H7 (cell line): ENCODE measurements at regions not wholly inside any gene's neighbourhood (a gene's known extent, or its start where the extent isn't known, plus 50 kb on each side); places are given as distances from the start of the nearest gene placed in this dataset.
"Not testable (repeated sequence)": the region's sequence is repeated elsewhere in the genome, so short reads cannot be mapped to it uniquely, and the experiment has no call there.

Experiments used
- DNase-seq: peaks from one replicate; pipeline ENCODE4 v3.0.0; 2012
- H3K27me3 ChIP-seq: 2 replicates; pipeline ENCODE4 v1.6.0; 2011; ENCODE audit warnings: mild to moderate bottlenecking, low read length; ENCODE audit not compliant: control insufficient read depth, insufficient read depth
- H3K36me3 ChIP-seq: replicated peaks from 2 replicates; pipeline ENCODE4 v1.5.1; 2011; ENCODE audit warnings: low read length; ENCODE audit not compliant: control insufficient read depth, insufficient read depth
- H3K4me3 ChIP-seq: 2 replicates; pipeline ENCODE4 v1.5.1; 2011; ENCODE audit warnings: low read depth, mild to moderate bottlenecking, control low read depth, low read length, moderate library complexity; ENCODE audit not compliant: insufficient read depth

DNA sequence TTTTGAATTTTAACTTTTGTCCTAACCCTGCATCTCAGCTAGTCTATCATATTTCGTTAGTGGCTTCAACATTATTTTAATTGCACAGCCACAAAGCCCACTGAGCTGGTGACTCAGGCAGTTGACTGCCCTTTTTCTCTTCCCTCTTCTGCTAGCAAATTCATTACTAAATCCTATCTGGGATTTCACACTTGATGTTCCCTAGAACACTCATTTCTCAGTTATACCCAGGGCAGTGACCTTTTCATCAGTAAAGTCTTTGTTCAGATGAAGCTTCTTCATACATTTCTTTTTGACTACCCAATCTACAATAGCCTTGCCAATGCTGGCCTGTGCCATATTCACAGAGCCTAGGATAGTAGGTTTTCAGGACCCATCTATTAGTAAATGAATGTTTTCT is 107.0 kb downstream of the ATXN7L3B start:
- Histone ChIP-seq H3K27me3 (no peaks in the 10 kb centered on the region), H3K36me3 (no peaks in the 10 kb centered on the region), H3K4me3 (no peak overlapping the region)
- no peak for DNase-seq

DNA sequence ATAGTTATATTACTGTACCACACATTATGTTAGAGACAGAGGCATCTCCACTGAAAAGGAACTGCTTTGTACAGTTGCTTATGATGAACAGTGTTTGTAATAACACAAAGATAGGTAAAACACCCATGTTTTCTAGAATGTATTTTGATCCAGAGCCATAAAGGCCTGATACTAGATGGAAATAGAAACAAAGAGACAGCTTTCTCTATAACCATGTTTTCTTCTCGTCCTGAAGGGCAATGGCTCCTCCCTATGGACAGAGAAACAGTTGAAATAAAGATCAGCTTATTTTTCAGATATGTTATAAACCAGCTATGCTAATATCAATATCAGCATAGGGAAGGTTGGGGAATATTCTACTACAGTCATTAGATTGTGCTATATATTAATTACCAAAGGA is 109.2 kb downstream of the ATXN7L3B start:
- DNase-seq: no peak
- Histone ChIP-seq H3K27me3 (no peaks in the 10 kb centered on the region), H3K4me3 (no peak overlapping the region), H3K36me3 (no peaks in the 10 kb centered on the region)

DNA sequence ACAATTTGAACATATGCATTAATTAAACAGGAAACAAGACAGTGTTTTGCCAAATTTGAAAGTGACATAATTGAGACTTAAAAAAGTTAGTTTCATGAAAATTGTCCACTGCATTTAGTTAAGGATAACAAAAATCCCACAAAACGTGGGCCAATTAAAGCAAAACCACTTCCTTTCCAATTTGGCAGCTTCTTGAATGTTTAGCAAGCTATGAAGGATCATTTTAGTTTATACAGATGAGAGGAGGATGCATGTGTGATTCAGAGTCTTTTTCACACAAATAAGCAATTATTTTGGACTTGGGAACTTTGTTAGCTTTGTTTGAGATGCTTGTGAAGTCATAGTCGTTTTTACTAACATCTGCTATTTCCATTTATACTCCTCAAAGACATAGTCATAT is 109.6 kb downstream of the ATXN7L3B start:
- no peak overlapping the region for H3K4me3 ChIP-seq
- DNase-seq: no peak
- H3K36me3 ChIP-seq: no peaks in the 10 kb centered on the region
- no peaks in the 10 kb centered on the region for H3K27me3 ChIP-seq

DNA sequence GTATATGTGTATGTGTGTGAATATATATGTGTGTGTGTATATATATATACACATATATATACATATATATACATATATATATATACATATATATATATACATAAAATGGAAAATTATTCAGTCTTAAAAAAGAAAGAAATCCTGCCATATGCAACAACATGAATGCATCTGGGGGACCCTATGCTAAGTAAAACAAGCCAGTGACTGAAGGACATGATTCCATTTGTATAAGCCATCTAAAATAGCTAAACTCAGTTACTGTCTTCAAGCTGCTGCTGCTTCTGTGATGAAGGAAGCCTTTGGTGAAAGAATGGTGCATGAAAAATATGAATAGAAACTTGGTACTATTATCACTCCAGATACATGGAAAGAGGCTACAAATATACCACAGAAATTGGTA is 118.6 kb downstream of the ATXN7L3B start:
- no peak overlapping the region for H3K4me3 ChIP-seq
- no peak for DNase-seq
- no peaks in the 10 kb centered on the region for H3K36me3 ChIP-seq
- no peaks in the 10 kb centered on the region for H3K27me3 ChIP-seq

DNA sequence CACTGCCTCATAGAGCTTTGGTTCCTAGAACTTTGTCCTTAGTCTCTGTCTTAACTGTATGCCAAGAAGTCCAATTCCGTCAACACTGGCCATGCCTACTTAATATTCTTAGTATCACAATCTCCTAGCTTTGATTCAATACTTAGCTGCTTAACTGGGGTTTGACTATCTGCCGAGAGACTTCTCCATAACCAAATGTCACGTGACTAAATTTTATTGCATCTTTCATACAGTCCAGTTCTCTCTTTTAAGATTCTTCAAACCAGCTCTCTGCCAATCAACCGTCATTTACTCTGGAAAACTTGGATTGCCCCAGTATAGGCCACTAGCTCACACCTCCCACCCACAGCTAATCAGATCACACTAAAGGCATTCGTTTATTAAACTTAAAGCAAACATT is 122.8 kb downstream of the ATXN7L3B start:
- H3K27me3 ChIP-seq: no peaks in the 10 kb centered on the region
- H3K36me3 ChIP-seq: no peaks in the 10 kb centered on the region
- DNase-seq: no peak
- H3K4me3 ChIP-seq: no peak overlapping the region

DNA sequence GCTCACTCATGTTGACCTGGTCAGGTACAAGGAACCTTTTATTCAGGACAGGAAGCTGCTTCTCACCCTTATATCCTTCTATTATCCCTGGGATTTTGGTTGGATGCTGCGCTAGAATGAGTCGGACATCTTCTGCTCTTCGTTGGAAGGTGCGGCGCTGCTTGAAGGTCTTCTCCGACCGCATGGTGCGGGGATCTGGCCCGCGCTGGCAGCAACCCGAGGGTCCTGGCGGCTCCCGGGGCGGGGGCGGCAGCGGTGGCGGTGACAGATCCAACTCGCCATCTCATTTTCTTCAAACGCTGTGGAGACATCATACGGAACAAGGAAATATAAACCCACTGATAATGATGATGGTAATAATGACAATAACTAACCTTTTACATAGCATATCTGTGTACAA is 126.3 kb downstream of the ATXN7L3B start:
- Histone ChIP-seq H3K4me3 (no peak overlapping the region), H3K36me3 (no peaks in the 10 kb centered on the region), H3K27me3 (no peaks in the 10 kb centered on the region)
- DNase-seq: no peak

DNA sequence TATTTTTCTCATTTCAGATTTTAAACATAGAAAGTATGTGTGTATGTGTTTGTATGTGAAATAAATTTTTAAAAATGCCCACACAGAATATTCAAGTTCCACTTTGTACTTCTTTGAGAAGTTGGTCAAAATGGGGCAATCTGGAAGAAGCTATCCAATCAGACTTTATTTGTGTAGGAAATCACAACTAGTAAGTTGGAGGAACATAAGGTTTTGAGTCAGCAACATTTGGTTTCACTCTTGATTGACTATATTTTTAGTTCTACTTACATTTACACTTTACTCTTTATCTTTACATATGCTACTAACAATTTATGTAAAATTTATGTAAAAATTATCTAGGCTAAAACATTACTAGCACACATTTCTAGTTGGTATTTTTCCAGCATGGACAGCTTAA is 128.1 kb downstream of the ATXN7L3B start:
- H3K4me3 ChIP-seq: no peak overlapping the region
- H3K36me3 ChIP-seq: no peaks in the 10 kb centered on the region
- no peak for DNase-seq
- H3K27me3 ChIP-seq: no peaks in the 10 kb centered on the region

DNA sequence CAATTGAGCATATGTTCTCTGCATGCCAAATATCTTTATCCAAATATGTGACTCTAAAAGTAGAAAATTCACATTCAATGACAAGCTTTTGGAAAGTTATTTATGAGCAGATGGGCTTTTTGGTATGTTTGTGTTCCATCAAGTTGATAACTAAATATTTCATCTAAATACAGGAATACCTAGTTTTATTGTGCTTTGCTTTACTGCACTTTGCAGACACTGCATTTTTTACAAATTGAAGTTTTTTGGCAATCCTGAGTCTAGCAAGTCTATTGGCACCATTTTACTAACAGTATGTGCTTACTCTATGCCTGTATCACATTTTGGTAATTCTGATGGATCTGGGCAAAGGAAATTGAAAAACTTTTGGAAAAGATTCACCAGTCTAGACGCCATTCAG is 133.8 kb downstream of the ATXN7L3B start:
- DNase-seq: no peak
- H3K36me3 ChIP-seq: no peaks in the 10 kb centered on the region
- no peaks in the 10 kb centered on the region for H3K27me3 ChIP-seq
- H3K4me3 ChIP-seq: no peak overlapping the region

DNA sequence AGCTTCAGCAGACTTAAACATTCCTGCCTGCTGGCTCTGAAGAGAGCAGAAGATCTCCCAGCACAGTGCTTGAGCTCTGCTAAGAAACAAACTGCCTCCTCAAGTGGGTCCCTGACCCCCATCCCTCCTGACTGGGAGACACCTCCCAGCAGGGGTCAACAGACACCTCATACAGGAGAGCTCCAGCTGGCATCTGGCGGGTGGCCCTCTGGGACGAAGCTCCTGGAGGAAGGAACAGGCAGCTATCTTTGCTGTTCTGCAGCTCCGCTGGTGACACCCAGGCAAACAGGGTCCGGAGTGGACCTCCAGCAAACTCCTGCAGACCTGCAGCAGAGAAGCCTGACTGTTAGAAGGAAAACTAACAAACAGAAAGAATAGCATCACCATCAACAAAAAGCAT is 139.3 kb downstream of the ATXN7L3B start:
- H3K27me3 ChIP-seq, DNase-seq, H3K36me3 ChIP-seq, H3K4me3 ChIP-seq: not testable (repeated sequence)

DNA sequence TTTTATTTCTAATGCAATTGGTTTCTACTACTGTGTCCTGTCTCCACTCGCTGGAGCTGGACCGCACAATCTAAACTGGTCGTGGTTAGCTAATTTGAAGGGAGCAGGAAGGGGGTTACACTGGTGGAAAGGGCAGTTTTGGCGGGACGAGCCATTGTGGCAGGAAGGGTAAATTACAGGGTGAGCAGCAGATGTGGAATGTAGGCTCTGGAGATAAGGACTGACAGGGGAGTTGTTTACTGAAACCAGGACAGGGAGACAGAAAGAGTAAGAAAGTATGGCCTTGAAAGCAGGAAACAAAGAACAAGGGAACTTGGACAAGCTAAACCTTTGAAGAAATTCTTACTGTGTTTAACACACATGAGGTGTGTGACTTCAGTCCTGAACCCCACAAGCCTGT is 147.8 kb downstream of the ATXN7L3B start:
- Histone ChIP-seq H3K36me3 (no peaks in the 10 kb centered on the region), H3K27me3 (no peaks in the 10 kb centered on the region), H3K4me3 (no peak overlapping the region)
- no peak for DNase-seq

DNA sequence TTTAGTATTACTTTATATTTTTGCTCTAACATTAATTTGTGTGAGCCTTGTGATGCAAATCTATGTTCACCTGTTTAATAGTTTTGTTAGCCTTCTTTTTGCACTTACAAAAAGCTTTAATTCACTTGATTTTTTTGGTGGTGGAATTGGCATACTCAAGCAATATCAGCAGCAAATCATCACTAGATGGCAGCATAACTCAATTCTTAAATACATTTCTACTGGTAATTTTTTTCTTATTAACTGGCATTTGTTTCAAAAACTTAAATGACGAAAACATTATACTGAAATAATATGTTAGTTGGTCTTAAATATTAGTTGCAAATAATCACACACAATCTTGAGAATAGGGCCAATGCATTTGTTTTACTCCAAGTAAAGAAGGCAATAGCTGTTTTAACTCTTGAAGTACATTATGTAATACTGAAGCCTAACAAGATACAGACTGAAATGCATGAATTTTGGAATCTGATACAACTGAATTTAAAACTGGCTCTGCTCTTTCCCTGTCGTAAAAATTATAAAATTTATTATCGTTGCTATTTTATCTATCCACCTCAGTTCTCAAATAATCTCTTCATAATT is 151.5 kb downstream of the ATXN7L3B start:
- Histone ChIP-seq H3K4me3 (no peak overlapping the region), H3K36me3 (no peaks in the 10 kb centered on the region), H3K27me3 (no peaks in the 10 kb centered on the region)
- DNase-seq: peak; percentile 2

DNA sequence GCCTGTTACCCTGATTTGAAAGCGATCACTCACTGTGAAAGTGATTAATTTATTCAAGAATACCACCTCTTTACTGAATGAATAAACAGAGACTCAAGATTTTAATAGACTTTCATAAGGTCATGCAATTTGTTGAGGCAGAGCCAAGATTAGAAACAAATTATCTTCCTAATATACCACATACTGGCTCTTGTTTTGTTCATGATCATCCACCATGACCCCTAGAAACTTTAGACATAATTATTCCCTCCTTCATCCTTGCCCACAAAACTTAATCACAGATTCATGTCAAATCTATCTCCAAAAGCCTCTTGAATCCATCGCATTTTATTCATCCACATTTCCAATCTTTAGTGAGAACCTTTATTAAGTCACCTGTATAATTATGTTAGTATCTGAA is 152.3 kb downstream of the ATXN7L3B start:
- Histone ChIP-seq H3K4me3 (no peak overlapping the region), H3K27me3 (no peaks in the 10 kb centered on the region), H3K36me3 (no peaks in the 10 kb centered on the region)
- no peak for DNase-seq

DNA sequence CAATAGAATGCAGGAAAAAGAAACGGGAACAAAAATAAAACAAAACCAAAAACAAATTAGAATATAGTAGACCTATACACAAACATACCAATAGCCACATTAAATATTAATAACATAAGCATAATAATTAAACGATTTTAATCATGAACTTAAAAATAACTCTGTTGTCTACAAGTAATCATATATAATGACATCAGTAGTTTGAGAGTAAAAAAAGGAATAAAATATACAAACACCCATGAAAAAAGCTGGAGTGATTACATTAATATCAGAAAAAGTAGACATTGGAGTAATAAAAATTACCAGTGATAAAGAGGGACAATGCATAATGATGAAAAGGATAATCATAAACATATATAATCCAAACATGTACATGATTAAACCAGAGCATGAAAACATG is 181.8 kb downstream of the ATXN7L3B start:
- no peaks in the 10 kb centered on the region for H3K27me3 ChIP-seq
- no peaks in the 10 kb centered on the region for H3K36me3 ChIP-seq
- DNase-seq: no peak
- H3K4me3 ChIP-seq: no peak overlapping the region

DNA sequence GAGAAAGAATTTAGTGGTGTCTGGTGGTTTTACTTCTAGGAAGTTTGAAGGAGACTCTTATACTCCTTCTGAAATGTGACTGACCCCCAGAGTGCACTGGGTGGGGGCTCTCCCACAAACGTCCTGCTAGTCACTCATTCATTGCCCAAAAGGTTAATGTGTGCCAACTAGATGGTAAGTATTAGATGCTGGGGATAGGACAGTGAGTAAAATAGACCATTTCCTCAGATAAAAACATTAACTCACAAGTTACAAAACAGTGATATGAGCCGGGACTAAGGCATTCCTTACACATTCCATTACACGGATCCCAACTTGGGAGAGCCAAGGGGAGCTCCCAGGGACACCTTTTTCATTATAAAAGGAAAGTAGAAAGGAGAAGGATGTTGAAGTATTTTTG is 185.1 kb downstream of the ATXN7L3B start:
- no peak overlapping the region for H3K4me3 ChIP-seq
- DNase-seq: no peak
- no peaks in the 10 kb centered on the region for H3K36me3 ChIP-seq
- H3K27me3 ChIP-seq: no peaks in the 10 kb centered on the region

DNA sequence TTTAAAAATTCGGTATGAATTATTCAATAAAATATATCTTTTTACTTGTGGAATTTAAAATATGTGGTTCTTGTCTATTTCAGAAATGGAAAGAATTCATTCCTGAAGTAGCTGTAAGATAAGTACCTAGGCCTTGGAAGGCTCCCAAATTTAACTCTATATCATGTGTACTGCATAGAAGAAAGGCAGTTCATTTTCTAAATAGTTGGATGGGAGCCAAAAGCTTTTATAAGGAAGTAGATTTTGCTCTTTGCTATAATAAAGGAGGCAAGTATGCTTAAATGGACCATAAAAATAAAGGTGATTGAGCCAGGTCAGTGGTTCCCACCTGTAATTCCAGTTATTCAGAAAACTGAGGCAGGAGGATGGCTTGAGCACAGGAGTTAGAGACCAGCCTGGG is 187.5 kb downstream of the ATXN7L3B start:
- DNase-seq: no peak
- Histone ChIP-seq H3K36me3 (no peaks in the 10 kb centered on the region), H3K27me3 (no peaks in the 10 kb centered on the region), H3K4me3 (no peak overlapping the region)

DNA sequence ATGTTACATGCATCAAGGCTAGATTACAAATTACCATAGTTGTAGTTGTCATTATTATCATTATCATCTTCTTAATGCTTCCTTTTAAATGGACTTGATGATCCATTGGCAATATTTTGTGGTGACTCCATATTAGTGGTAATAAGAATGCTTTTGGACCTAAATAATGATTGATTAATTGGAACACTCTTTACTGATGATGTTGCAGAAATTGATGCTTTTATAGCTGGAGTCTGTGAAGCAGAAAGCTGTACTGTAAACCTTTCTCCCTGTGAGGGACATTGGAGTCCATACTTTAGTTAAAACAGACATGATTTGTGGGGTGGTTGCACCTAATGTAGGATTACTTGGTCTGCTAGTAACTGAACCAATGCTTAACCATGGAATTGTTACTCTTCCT is 190.4 kb downstream of the ATXN7L3B start:
- Histone ChIP-seq H3K27me3 (no peaks in the 10 kb centered on the region), H3K4me3 (no peak overlapping the region), H3K36me3 (no peaks in the 10 kb centered on the region)
- no peak for DNase-seq
